HepG2 (cell line): ENCODE measurements at regions not wholly inside any gene's neighbourhood (a gene's known extent, or its start where the extent isn't known, plus 50 kb on each side); places are given as distances from the start of the nearest gene placed in this dataset.
A peak's percentile ranks its signal among the peaks of the same experiment; 100 is the strongest.

Source experiments
- ATAC-seq: fragments of 200-7000 bp; cut with Tn5 transposase; 3 replicates; pipeline ENCODE4 v1.9.1; 2020; ENCODE audit warnings: mild to moderate bottlenecking, moderate library complexity
- BruUV-seq: library from RNA; stranded (reverse); fragments of 400-500 nt; replicated peaks from 2 replicates; lab custom pipeline; 2021; lab: Mats Ljungman, UMichigan
- CTCF ChIA-PET: fragments of 300-600 bp; formaldehyde crosslinking; extraction: SDS; loops from one replicate; lab custom pipeline; 2021; ENCODE audit warnings: low total read pairs, inconsistent platforms, low intra/inter-chr PET ratio; lab: Yijun Ruan, JAX
- POLR2A ChIA-PET: fragments of 350-600 bp; sonication (Branson Sonifier 250); formaldehyde crosslinking; loops from one replicate; lab custom pipeline; 2020; ENCODE audit warnings: antibody characterized with exemption, inconsistent platforms; lab: Yijun Ruan, JAX
- DNase-seq: peaks from one replicate; pipeline ENCODE4 v3.0.0-alpha.2; 2015; ENCODE audit warnings: low spot score
- FAIRE-seq: peaks from 3 replicates; lab custom pipeline; 2011; peaks lifted over from hg19 to GRCh38; lab: Jason Lieb, UNC
- H2AFZ ChIP-seq: one replicate; pipeline ENCODE4 v1.6.1; 2011; ENCODE audit warnings: low read length, inconsistent platforms
- H3K27ac ChIP-seq: fragments of 300-600 bp; 3 replicates; pipeline ENCODE4 v1.8.0; 2011; ENCODE audit warnings: mixed run types, mild to moderate bottlenecking, mixed read lengths, low read length, inconsistent platforms; ENCODE audit not compliant: insufficient read depth; ENCODE audit errors: extremely low read length
- H3K27me3 ChIP-seq, 2 experiments: fragments of 200-600 bp in 1 of 2; 2 replicates in 1 of 2; 3 replicates in 1 of 2; pipeline versions ENCODE4 v1.6.0 to v1.8.0; 2011; ENCODE audit warnings: low read length in 2 of 2, mild to moderate bottlenecking in 2 of 2, moderate library complexity in 2 of 2, inconsistent platforms in 1 of 2; ENCODE audit not compliant: insufficient read depth in 2 of 2, control insufficient read depth in 1 of 2
- H3K36me3 ChIP-seq, 2 experiments: fragments of 200-600 bp in 1 of 2; replicated peaks in 1 of 2; 2 replicates in 1 of 2; 3 replicates in 1 of 2; pipeline versions ENCODE4 v1.5.1 to v1.8.0; 2011; ENCODE audit warnings: low read length in 2 of 2, inconsistent platforms in 1 of 2; ENCODE audit not compliant: insufficient read depth in 2 of 2, control insufficient read depth in 1 of 2
- H3K4me1 ChIP-seq: 2 replicates; pipeline ENCODE4 v1.5.1; 2012; ENCODE audit warnings: low read length, inconsistent platforms; ENCODE audit not compliant: insufficient read depth
- H3K4me2 ChIP-seq: 2 replicates; pipeline ENCODE4 v1.6.0; 2011; ENCODE audit warnings: low read depth, low read length, inconsistent platforms
- H3K4me3 ChIP-seq, 3 experiments: fragments of 200-600 bp in 1 of 3; sonication (generic), shearing (Covaris generic) in 1 of 3; replicated peaks in 1 of 3; 2 replicates each; pipeline ENCODE4 v1.5.1; 2011 to 2016; ENCODE audit warnings: low read length in 3 of 3, inconsistent platforms in 2 of 3, low read depth in 2 of 3, mild to moderate bottlenecking in 2 of 3, control low read depth in 1 of 3, mixed read lengths in 1 of 3; ENCODE audit not compliant: insufficient read depth in 1 of 3
- H3K79me2 ChIP-seq: one replicate; pipeline ENCODE4 v1.6.1; 2011; ENCODE audit warnings: low read length, inconsistent platforms; ENCODE audit not compliant: insufficient read depth
- H3K9ac ChIP-seq: 2 replicates; pipeline ENCODE4 v1.6.0; 2011; ENCODE audit warnings: mild to moderate bottlenecking, low read depth, low read length, inconsistent platforms; ENCODE audit not compliant: insufficient read depth
- H3K9me3 ChIP-seq: 2 replicates; pipeline ENCODE4 v1.5.1; 2012; ENCODE audit warnings: mild to moderate bottlenecking, low read length
- H4K20me1 ChIP-seq: 2 replicates; pipeline ENCODE4 v1.6.0; 2011; ENCODE audit warnings: inconsistent platforms, mild to moderate bottlenecking, low read length, moderate library complexity; ENCODE audit not compliant: insufficient read depth
- CREM ChIP-seq, 2 experiments: sonication (generic) in 1 of 2; formaldehyde crosslinking in 1 of 2; IDR thresholded peaks; 2 replicates each; pipeline versions ENCODE4 v1.4.0 to v1.6.1; 2016 to 2020; ENCODE audit warnings: antibody characterized with exemption in 1 of 2, mild to moderate bottlenecking in 1 of 2, missing genetic modification reagents in 1 of 2
- MAX ChIP-seq: IDR thresholded peaks from 2 replicates; pipeline ENCODE4 v1.6.1; 2012; ENCODE audit warnings: inconsistent platforms
- MXD4 ChIP-seq: IDR thresholded peaks from 2 replicates; pipeline ENCODE4 v1.6.1; 2016; ENCODE audit warnings: mild to moderate bottlenecking, missing biosample characterization, missing genetic modification reagents
- NFAT5 ChIP-seq: sonication (generic); formaldehyde crosslinking; IDR thresholded peaks from 2 replicates; pipeline ENCODE4 v1.4.0; 2020; ENCODE audit warnings: missing genetic modification reagents
- NFKB2 ChIP-seq: sonication (generic); formaldehyde crosslinking; IDR thresholded peaks from 2 replicates; pipeline ENCODE4 v1.4.0; 2020; ENCODE audit warnings: missing genetic modification reagents, borderline replicate concordance
- RAD21 ChIP-seq: fragments of 450-650 bp; formaldehyde crosslinking; IDR thresholded peaks from 2 replicates; pipeline ENCODE4 v1.5.0; 2020; ENCODE audit warnings: mild to moderate bottlenecking
- SKI ChIP-seq: fragments of 450-650 bp; IDR thresholded peaks from one replicate; pipeline ENCODE4 v1.6.1; 2018; ENCODE audit warnings: mild to moderate bottlenecking; ENCODE audit not compliant: partially characterized antibody
- SMC3 ChIP-seq: IDR thresholded peaks from 2 replicates; pipeline ENCODE4 v1.6.1; 2011; ENCODE audit warnings: low read length, improper control_type of control experiment
- SOX13 ChIP-seq, 3 experiments: fragments of 450-650 bp in 1 of 3; sonication (generic) in 1 of 3; formaldehyde crosslinking in 1 of 3; IDR thresholded peaks in 2 of 3; conservative IDR thresholded peaks in 1 of 3; 2 replicates each; pipeline versions ENCODE4 v1.5.0 to v1.6.1; 2016 to 2020; ENCODE audit warnings: antibody characterized with exemption in 1 of 3, mild to moderate bottlenecking in 1 of 3, missing compliant biosample characterization in 1 of 3, missing genetic modification reagents in 1 of 3, moderate library complexity in 1 of 3
- TGIF2 ChIP-seq: IDR thresholded peaks from 2 replicates; pipeline ENCODE4 v1.6.1; 2016; ENCODE audit warnings: control low read depth, missing compliant biosample characterization
- ZC3H4 ChIP-seq: sonication (generic); formaldehyde crosslinking; IDR thresholded peaks from 2 replicates; pipeline ENCODE4 v1.4.0; 2020; ENCODE audit warnings: missing genetic modification reagents, borderline replicate concordance
- ZEB1 ChIP-seq: IDR thresholded peaks from 2 replicates; pipeline ENCODE4 v1.6.1; 2012; ENCODE audit warnings: mild to moderate bottlenecking, low read depth, inconsistent platforms; ENCODE audit not compliant: insufficient replicate concordance
- ZNF143 ChIP-seq: sonication (generic); formaldehyde crosslinking; IDR thresholded peaks from 2 replicates; pipeline ENCODE4 v1.4.0; 2020; ENCODE audit warnings: missing genetic modification reagents
- ZNF24 ChIP-seq: fragments of 450-650 bp; IDR thresholded peaks from 2 replicates; pipeline ENCODE4 v1.6.1; 2017; ENCODE audit warnings: antibody characterized with exemption, mild to moderate bottlenecking
- ZNF652 ChIP-seq: IDR thresholded peaks from 2 replicates; pipeline ENCODE4 v1.6.1; 2016; ENCODE audit warnings: low read depth, borderline replicate concordance
- ZNF780A ChIP-seq: sonication (generic); formaldehyde crosslinking; IDR thresholded peaks from 2 replicates; pipeline ENCODE4 v1.8.0; 2022; ENCODE audit warnings: mild to moderate bottlenecking, missing genetic modification reagents, moderate library complexity
- WGBS: methylation state at CpG from one replicate; pipeline ENCODE4 v1.1.6; 2017; ENCODE audit warnings: low lambda C conversion rate; 5-methylcytosine and 5-hydroxymethylcytosine counted together
- in situ Hi-C: cut with HindIII; loops from 2 replicates; pipeline ENCODE4 v1.10.0; 2017; ENCODE audit warnings: low pct_unique_long_range_greater_than_20kb; ENCODE audit not compliant: extremely low pct_ligation_motif_present
- intact Hi-C: fragments of 100-400 bp; cut with micrococcal nuclease; formaldehyde crosslinking; loops from one replicate; pipeline ENCODE4 v1.10.0; 2022; ENCODE audit not compliant: unreplicated experiment
- TF ChIP-seq, protein P1 (sequence below): fragments of 450-650 bp; IDR thresholded peaks from 2 replicates; pipeline ENCODE4 v1.6.1; 2017

DNA sequence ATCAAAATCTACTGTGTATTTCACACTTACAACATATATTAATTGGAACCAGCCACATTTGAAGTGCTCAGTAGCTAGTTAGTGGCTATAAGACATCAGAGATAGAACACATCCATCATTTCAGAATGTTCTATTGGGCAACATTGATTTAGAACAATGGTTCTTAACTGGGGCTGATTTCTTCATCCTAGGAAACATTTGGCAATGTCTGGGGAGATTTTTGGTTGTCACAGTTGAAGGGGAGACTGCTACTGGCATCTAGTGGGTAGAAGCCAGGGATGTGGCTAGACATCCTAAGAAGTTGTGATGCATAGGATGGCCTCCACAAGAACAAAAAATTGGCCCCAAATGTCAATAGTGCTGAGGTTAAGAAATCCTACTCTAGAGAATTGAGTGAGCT, 132.5 kb downstream of the OLIG3 start (continued):
- TF ChIP-seq SOX13 (IDR thresholded peaks at IDR 0.05) (no peak), SOX13 (CRISPR knock-in tag; conservative IDR thresholded peaks at IDR 0.05 in 1 of 2, IDR thresholded peaks at IDR 0.05 in 1 of 2) (peak in 1 of 2 experiments; percentile 68; a peak in 2 of 4 replicates), SMC3 (peak; percentile 40; the same call in 1 of the 2 replicates), RAD21 (CRISPR knock-in tag) (peak; percentile 38; the same call in 1 of the 2 replicates)

GRCh38 chr6:137358273-137358672, 135.9 kb downstream of the OLIG3 start:
- POLR2A ChIA-PET = interaction anchor here (0.8 to 1.9 kb wide), 7 partner anchors 9 to 1185 kb away, joined by 3 to 8 read pairs (median 3); no protein-coding TSS in a partner anchor
- TF ChIP-seq, protein P1, sequence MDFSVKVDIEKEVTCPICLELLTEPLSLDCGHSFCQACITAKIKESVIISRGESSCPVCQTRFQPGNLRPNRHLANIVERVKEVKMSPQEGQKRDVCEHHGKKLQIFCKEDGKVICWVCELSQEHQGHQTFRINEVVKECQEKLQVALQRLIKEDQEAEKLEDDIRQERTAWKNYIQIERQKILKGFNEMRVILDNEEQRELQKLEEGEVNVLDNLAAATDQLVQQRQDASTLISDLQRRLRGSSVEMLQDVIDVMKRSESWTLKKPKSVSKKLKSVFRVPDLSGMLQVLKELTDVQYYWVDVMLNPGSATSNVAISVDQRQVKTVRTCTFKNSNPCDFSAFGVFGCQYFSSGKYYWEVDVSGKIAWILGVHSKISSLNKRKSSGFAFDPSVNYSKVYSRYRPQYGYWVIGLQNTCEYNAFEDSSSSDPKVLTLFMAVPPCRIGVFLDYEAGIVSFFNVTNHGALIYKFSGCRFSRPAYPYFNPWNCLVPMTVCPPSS = no peak
- 0 out of 2 replicates have a peak, but pooled peaks have one; percentile 13 for TF ChIP-seq SMC3
- TF ChIP-seq CREM (IDR thresholded peaks at IDR 0.05) = no peak
- TF ChIP-seq CREM (CRISPR knock-in tag; IDR thresholded peaks at IDR 0.05) = no peak
- TF ChIP-seq SKI = no peak
- no peak for TF ChIP-seq ZEB1
- TF ChIP-seq MAX = peak; percentile 46; the same call in 1 of the 2 replicates
- peak; percentile 47 for TF ChIP-seq ZNF143
- 0 out of 2 replicates have a peak, but pooled peaks have one; percentile 14 for TF ChIP-seq NFKB2 (CRISPR knock-in tag)
- TF ChIP-seq ZNF24 = no peak
- peak; percentile 84; the same call in 1 of the 2 replicates for TF ChIP-seq ZC3H4
- no peak for TF ChIP-seq NFAT5
- no peak for TF ChIP-seq MXD4 (CRISPR knock-in tag)
- no peak for TF ChIP-seq TGIF2 (CRISPR knock-in tag)
- no peak for TF ChIP-seq ZNF780A
- TF ChIP-seq ZNF652 = no peak

More at GRCh38 chr6:137358273-137358672, 135.9 kb downstream of the OLIG3 start:
- Histone ChIP-seq H3K4me3 (peak overlapping the region in 1 of 3 experiments; percentile 54; a peak in 2 of 6 replicates), H3K27ac (peak overlapping the region; percentile 99), H2AFZ (no peak overlapping the region), H3K36me3 (no peaks in the 10 kb centered on the region), H3K27me3 (no peaks in the 10 kb centered on the region), H4K20me1 (no peaks in the 10 kb centered on the region), H3K9me3 (no peaks in the 10 kb centered on the region), H3K4me1 (peaks cover 78% of the 10 kb centered on the region), H3K9ac (peak overlapping the region; percentile 78), H3K4me2 (peak overlapping the region; percentile 79), H3K79me2 (no peaks in the 10 kb centered on the region)
- peak; percentile 39 for DNase-seq
- FAIRE-seq = no peak
- 0 out of 3 replicates have a peak, but pooled peaks have one; percentile 0 for ATAC-seq
- WGBS = 71% methylated on average over 3 of the region's 3 CpGs
- intact Hi-C loops (loop anchor here (10.0 kb wide), 3 partner anchors 113 to 727 kb away; no protein-coding TSS in a partner anchor), in situ Hi-C loops (loop anchor here (10.0 kb wide), 1 partner anchor 507 kb away; the partner anchor contains the start of gene TNFAIP3)
- CTCF ChIA-PET = no interaction called here
- TSS peak; percentile 86 for BruUV-seq
